SK-N-SH treated with all-trans-retinoic acid at 6 μM for 48 hours (cell line): ENCODE measurements at regions not wholly inside any gene's neighbourhood (a gene's known extent, or its start where the extent isn't known, plus 50 kb on each side); places are given as distances from the start of the nearest gene placed in this dataset.

Experiments used
- ATAC-seq: fragments of 200-7000 bp; cut with Tn5 transposase; 3 replicates; pipeline ENCODE4 v1.9.1; 2020; ENCODE audit warnings: mild to moderate bottlenecking, moderate library complexity
- ARNTL ChIP-seq: fragments of 450-650 bp; formaldehyde crosslinking; IDR thresholded peaks from 2 replicates; pipeline ENCODE4 v1.5.0; 2020; ENCODE audit warnings: low read depth, mild to moderate bottlenecking, moderate library complexity, borderline replicate concordance
- BACH2 ChIP-seq: fragments of 250-450 bp; sonication (Bioruptor Pico); IDR thresholded peaks from 2 replicates; pipeline ENCODE4 v1.9.0; 2021; ENCODE audit warnings: mild to moderate bottlenecking, borderline replicate concordance
- CREB5 ChIP-seq: fragments of 250-450 bp; sonication (Bioruptor Pico); IDR thresholded peaks from 2 replicates; pipeline ENCODE4 v1.5.1; 2020; ENCODE audit warnings: low read depth, mild to moderate bottlenecking, moderate library complexity
- CSDC2 ChIP-seq: fragments of 250-450 bp; sonication (Bioruptor Pico); IDR thresholded peaks from 2 replicates; pipeline ENCODE4 v1.5.0; 2020; ENCODE audit warnings: mild to moderate bottlenecking, moderate library complexity
- ESRRG ChIP-seq: fragments of 250-450 bp; sonication (Bioruptor Pico); IDR thresholded peaks from 2 replicates; pipeline ENCODE4 v1.6.1; 2021; ENCODE audit warnings: mild to moderate bottlenecking
- GLIS3 ChIP-seq: fragments of 250-450 bp; sonication (Bioruptor Pico); IDR thresholded peaks from 2 replicates; pipeline ENCODE4 v1.5.0; 2020; ENCODE audit warnings: mild to moderate bottlenecking, moderate library complexity
- OSR1 ChIP-seq: fragments of 250-450 bp; sonication (Bioruptor Pico); IDR thresholded peaks from 2 replicates; pipeline ENCODE4 v1.8.0; 2022; ENCODE audit warnings: moderate library complexity, mild to moderate bottlenecking, inconsistent platforms
- POU6F1 ChIP-seq: fragments of 250-450 bp; sonication (Bioruptor Pico); IDR thresholded peaks from 2 replicates; pipeline ENCODE4 v1.8.0; 2021; ENCODE audit warnings: low read depth, mild to moderate bottlenecking, moderate library complexity, borderline replicate concordance
- PPARA ChIP-seq: fragments of 250-450 bp; sonication (Bioruptor Pico); IDR thresholded peaks from 2 replicates; pipeline ENCODE4 v1.5.0; 2020; ENCODE audit warnings: mild to moderate bottlenecking, borderline replicate concordance
- RARB ChIP-seq: fragments of 250-450 bp; sonication (Bioruptor Pico); IDR thresholded peaks from 2 replicates; pipeline ENCODE4 v1.8.0; 2021; ENCODE audit warnings: mild to moderate bottlenecking, moderate library complexity
- SNAI2 ChIP-seq: fragments of 250-450 bp; sonication (Bioruptor Pico); IDR thresholded peaks from 2 replicates; pipeline ENCODE4 v1.5.0; 2020; ENCODE audit warnings: mild to moderate bottlenecking, moderate library complexity
- TCF4 ChIP-seq: fragments of 250-450 bp; sonication (Bioruptor Pico); IDR thresholded peaks from 2 replicates; pipeline ENCODE4 v1.8.0; 2021; ENCODE audit warnings: mild to moderate bottlenecking, moderate library complexity, borderline replicate concordance
- TOX ChIP-seq: fragments of 250-450 bp; sonication (Bioruptor Pico); IDR thresholded peaks from 2 replicates; pipeline ENCODE4 v1.8.0; 2021; ENCODE audit warnings: mild to moderate bottlenecking, moderate library complexity, borderline replicate concordance
- ZC3H10 ChIP-seq: fragments of 250-450 bp; sonication (Bioruptor Pico); IDR thresholded peaks from 2 replicates; pipeline ENCODE4 v1.5.1; 2021; ENCODE audit warnings: mild to moderate bottlenecking, moderate library complexity
- ZFP3 ChIP-seq: fragments of 250-450 bp; sonication (Bioruptor Pico); IDR thresholded peaks from 2 replicates; pipeline ENCODE4 v1.5.0; 2020; ENCODE audit warnings: mild to moderate bottlenecking, moderate library complexity
- ZFP30 ChIP-seq: fragments of 450-650 bp; formaldehyde crosslinking; IDR thresholded peaks from 2 replicates; pipeline ENCODE4 v1.5.0; 2022; ENCODE audit warnings: mild to moderate bottlenecking, moderate library complexity
- ZNF565 ChIP-seq: fragments of 450-650 bp; formaldehyde crosslinking; conservative IDR thresholded peaks from 2 replicates; pipeline ENCODE4 v1.5.0; 2020; ENCODE audit warnings: low read depth, mild to moderate bottlenecking, moderate library complexity
- ZNF70 ChIP-seq: fragments of 450-650 bp; formaldehyde crosslinking; IDR thresholded peaks from 2 replicates; pipeline ENCODE4 v1.5.0; 2020; ENCODE audit warnings: mild to moderate bottlenecking, moderate library complexity
- ZNF8 ChIP-seq: fragments of 450-650 bp; formaldehyde crosslinking; IDR thresholded peaks from 2 replicates; pipeline ENCODE4 v1.5.0; 2020; ENCODE audit warnings: mild to moderate bottlenecking, moderate library complexity
- TF ChIP-seq, protein P1 (sequence below): fragments of 250-450 bp; sonication (Bioruptor Pico); IDR thresholded peaks from 2 replicates; pipeline ENCODE4 v1.5.0; 2020; ENCODE audit warnings: mild to moderate bottlenecking, moderate library complexity
- TF ChIP-seq, protein P2 (sequence below): fragments of 250-450 bp; sonication (Bioruptor Pico); IDR thresholded peaks from 2 replicates; pipeline ENCODE4 v1.5.1; 2021; ENCODE audit warnings: mild to moderate bottlenecking, moderate library complexity

DNA sequence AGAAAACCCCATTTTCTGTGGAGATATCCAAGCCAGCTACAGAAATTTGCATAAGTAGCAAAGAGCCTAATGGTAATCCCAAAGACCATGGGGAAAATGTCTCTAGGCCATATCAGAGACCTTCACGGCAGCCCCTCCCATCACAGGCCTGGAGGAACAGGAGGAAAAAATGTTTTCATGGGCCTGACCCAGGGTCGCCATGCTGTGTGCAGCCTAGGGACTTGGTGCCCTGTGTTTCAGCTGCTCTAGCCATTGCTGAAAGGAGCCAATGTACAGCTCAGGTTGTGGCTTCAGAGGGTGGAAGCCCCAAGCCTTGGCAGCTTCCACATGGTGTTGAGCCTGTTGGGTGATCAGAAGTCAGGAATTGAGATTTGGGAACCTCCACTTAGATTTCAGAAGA lies 1150.7 kb downstream of the OTOL1 start (continued):
- TF ChIP-seq ARNTL (CRISPR knock-in tag) (no peak), TCF4 (CRISPR knock-in tag) (no peak), SNAI2 (CRISPR knock-in tag) (no peak), ESRRG (CRISPR knock-in tag) (no peak), RARB (CRISPR knock-in tag) (no peak), PPARA (CRISPR knock-in tag) (no peak)
- TF ChIP-seq, protein P1, sequence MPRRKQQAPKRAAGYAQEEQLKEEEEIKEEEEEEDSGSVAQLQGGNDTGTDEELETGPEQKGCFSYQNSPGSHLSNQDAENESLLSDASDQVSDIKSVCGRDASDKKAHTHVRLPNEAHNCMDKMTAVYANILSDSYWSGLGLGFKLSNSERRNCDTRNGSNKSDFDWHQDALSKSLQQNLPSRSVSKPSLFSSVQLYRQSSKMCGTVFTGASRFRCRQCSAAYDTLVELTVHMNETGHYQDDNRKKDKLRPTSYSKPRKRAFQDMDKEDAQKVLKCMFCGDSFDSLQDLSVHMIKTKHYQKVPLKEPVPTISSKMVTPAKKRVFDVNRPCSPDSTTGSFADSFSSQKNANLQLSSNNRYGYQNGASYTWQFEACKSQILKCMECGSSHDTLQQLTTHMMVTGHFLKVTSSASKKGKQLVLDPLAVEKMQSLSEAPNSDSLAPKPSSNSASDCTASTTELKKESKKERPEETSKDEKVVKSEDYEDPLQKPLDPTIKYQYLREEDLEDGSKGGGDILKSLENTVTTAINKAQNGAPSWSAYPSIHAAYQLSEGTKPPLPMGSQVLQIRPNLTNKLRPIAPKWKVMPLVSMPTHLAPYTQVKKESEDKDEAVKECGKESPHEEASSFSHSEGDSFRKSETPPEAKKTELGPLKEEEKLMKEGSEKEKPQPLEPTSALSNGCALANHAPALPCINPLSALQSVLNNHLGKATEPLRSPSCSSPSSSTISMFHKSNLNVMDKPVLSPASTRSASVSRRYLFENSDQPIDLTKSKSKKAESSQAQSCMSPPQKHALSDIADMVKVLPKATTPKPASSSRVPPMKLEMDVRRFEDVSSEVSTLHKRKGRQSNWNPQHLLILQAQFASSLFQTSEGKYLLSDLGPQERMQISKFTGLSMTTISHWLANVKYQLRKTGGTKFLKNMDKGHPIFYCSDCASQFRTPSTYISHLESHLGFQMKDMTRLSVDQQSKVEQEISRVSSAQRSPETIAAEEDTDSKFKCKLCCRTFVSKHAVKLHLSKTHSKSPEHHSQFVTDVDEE (CRISPR knock-in tag), result no peak

- ATAC-seq, result no peak
- TF ChIP-seq ZNF565 (CRISPR knock-in tag) (no peak), BACH2 (CRISPR knock-in tag) (no peak), PPARA (CRISPR knock-in tag) (no peak), ZNF8 (no peak), GLIS3 (CRISPR knock-in tag) (no peak), ESRRG (CRISPR knock-in tag) (no peak), ZNF70 (CRISPR knock-in tag) (no peak), CREB5 (CRISPR knock-in tag) (no peak), ZC3H10 (no peak), OSR1 (no peak), TOX (CRISPR knock-in tag) (no peak), ZFP3 (CRISPR knock-in tag) (no peak), TCF4 (CRISPR knock-in tag) (no peak), ZFP30 (CRISPR knock-in tag) (no peak), SNAI2 (CRISPR knock-in tag) (no peak)
- TF ChIP-seq, protein P1 (CRISPR knock-in tag), result no peak
Measured at GRCh38 chr3:162658003-162658402, 1161.4 kb downstream of the OTOL1 start.

GRCh38 chr3:162665684-162666391 lies 1169.2 kb downstream of the OTOL1 start:
- TF ChIP-seq ESRRG (CRISPR knock-in tag), result no peak
- TF ChIP-seq BACH2 (CRISPR knock-in tag), result no peak
- no peak for ATAC-seq

GRCh38 chr3:162666835-162667234 lies 1170.2 kb downstream of the OTOL1 start:
- ATAC-seq, result no peak
- no peak for TF ChIP-seq POU6F1
- TF ChIP-seq OSR1, result no peak
- TF ChIP-seq ZFP30 (CRISPR knock-in tag), result no peak
- TF ChIP-seq TOX (CRISPR knock-in tag), result no peak
- TF ChIP-seq ZNF565 (CRISPR knock-in tag), result no peak
- TF ChIP-seq PPARA (CRISPR knock-in tag), result no peak
- TF ChIP-seq ZC3H10, result no peak
- TF ChIP-seq, protein P2, sequence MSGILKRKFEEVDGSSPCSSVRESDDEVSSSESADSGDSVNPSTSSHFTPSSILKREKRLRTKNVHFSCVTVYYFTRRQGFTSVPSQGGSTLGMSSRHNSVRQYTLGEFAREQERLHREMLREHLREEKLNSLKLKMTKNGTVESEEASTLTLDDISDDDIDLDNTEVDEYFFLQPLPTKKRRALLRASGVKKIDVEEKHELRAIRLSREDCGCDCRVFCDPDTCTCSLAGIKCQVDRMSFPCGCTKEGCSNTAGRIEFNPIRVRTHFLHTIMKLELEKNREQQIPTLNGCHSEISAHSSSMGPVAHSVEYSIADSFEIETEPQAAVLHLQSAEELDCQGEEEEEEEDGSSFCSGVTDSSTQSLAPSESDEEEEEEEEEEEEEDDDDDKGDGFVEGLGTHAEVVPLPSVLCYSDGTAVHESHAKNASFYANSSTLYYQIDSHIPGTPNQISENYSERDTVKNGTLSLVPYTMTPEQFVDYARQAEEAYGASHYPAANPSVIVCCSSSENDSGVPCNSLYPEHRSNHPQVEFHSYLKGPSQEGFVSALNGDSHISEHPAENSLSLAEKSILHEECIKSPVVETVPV (CRISPR knock-in tag), result no peak
- no peak for TF ChIP-seq RARB (CRISPR knock-in tag)
- TF ChIP-seq, protein P1 (CRISPR knock-in tag), result no peak
- TF ChIP-seq ZFP3 (CRISPR knock-in tag), result no peak
- no peak for TF ChIP-seq CSDC2 (CRISPR knock-in tag)
